ENCODE measurements at regions not wholly inside any gene's neighbourhood (a gene's known extent, or its start where the extent isn't known, plus 50 kb on each side); places are given as distances from the start of the nearest gene placed in this dataset.

- H4K12ac ChIP-seq (ENCODE audit: low read depth, low read length) = no peak overlapping the region
- no peak overlapping the region for H3K27ac ChIP-seq (ENCODE audit: low read depth, low read length)
- no peak overlapping the region for H4K8ac ChIP-seq (ENCODE audit: low read depth, low read length)
- H4K91ac ChIP-seq (ENCODE audit: low read depth, low read length) = no peak overlapping the region
- H3K4me3 ChIP-seq (ENCODE audit: low read depth, low read length) = no peak overlapping the region
- no peak overlapping the region for H2BK12ac ChIP-seq (ENCODE audit: low read length)
- H2AFZ ChIP-seq (ENCODE audit: insufficient read depth, low read length, poor library complexity) = no peak overlapping the region
- H3K18ac ChIP-seq (ENCODE audit: low read length) = no peak overlapping the region
- H2BK5ac ChIP-seq (ENCODE audit: low read depth, low read length, poor library complexity) = no peak overlapping the region
- H3K4me1 ChIP-seq (ENCODE audit: control insufficient read depth in 1 of 2, insufficient read depth in 2 of 2, low read length in 2 of 2) = peaks cover 11 to 12% of the 10 kb centered on the region in 2 experiments
- H3K14ac ChIP-seq (ENCODE audit: low read length) = no peak overlapping the region
- peaks cover 2% of the 10 kb centered on the region for H3K9me3 ChIP-seq (ENCODE audit: insufficient read depth, low read depth, low read length)
- no CpG with 5 or more reads among the region's 4 CpGs for WGBS (ENCODE audit: extremely low coverage, insufficient coverage, insufficient read length)
- H3K27me3 ChIP-seq (ENCODE audit: insufficient read depth, low read length) = no peaks in the 10 kb centered on the region
- no peak overlapping the region for H2AK5ac ChIP-seq (ENCODE audit: low read length)
- no peak overlapping the region for H3K4ac ChIP-seq (ENCODE audit: low read depth, low read length)
- H3K36me3 ChIP-seq (ENCODE audit: control insufficient read depth in 1 of 2, insufficient read depth in 2 of 2, low read length in 2 of 2) = no peaks in the 10 kb centered on the region
- H3K9ac ChIP-seq (ENCODE audit: low read length) = no peak overlapping the region
- H3K4me2 ChIP-seq (ENCODE audit: low read length) = no peak overlapping the region
- no peak overlapping the region for H3K23ac ChIP-seq (ENCODE audit: low read length)
- no peak for DNase-seq
- H2BK120ac ChIP-seq (ENCODE audit: insufficient read depth, low read length, poor library complexity) = no peak overlapping the region
- no peaks in the 10 kb centered on the region for H3K79me2 ChIP-seq (ENCODE audit: control insufficient read depth, insufficient read depth, low read length, poor library complexity)
- H3K79me1 ChIP-seq (ENCODE audit: low read length) = peaks cover 6% of the 10 kb centered on the region
These were observed 248.0 kb downstream of the CDC5L start for GRCh38 chr6:44635486-44635885.

- Histone ChIP-seq H3K14ac (ENCODE audit: low read length) (no peak overlapping the region), H3K4me3 (ENCODE audit: low read depth, low read length) (no peak overlapping the region), H2BK5ac (ENCODE audit: low read depth, low read length, poor library complexity) (no peak overlapping the region), H3K36me3 (ENCODE audit: control insufficient read depth in 1 of 2, insufficient read depth in 2 of 2, low read length in 2 of 2) (no peaks in the 10 kb centered on the region), H2BK120ac (ENCODE audit: insufficient read depth, low read length, poor library complexity) (no peak overlapping the region), H4K8ac (ENCODE audit: low read depth, low read length) (no peak overlapping the region), H3K18ac (ENCODE audit: low read length) (no peak overlapping the region), H3K27me3 (ENCODE audit: insufficient read depth, low read length) (no peaks in the 10 kb centered on the region), H2AK5ac (ENCODE audit: low read length) (peak overlapping the region; percentile 26), H3K9ac (ENCODE audit: low read length) (no peak overlapping the region), H3K79me1 (ENCODE audit: low read length) (peaks cover 3% of the 10 kb centered on the region), H4K12ac (ENCODE audit: low read depth, low read length) (no peak overlapping the region), H3K4me2 (ENCODE audit: low read length) (no peak overlapping the region), H3K4me1 (ENCODE audit: control insufficient read depth in 1 of 2, insufficient read depth in 2 of 2, low read length in 2 of 2) (no peaks in the 10 kb centered on the region), H3K27ac (ENCODE audit: low read depth, low read length) (no peak overlapping the region), H3K23ac (ENCODE audit: low read length) (no peak overlapping the region), H3K9me3 (ENCODE audit: insufficient read depth, low read depth, low read length) (no peaks in the 10 kb centered on the region), H2AFZ (ENCODE audit: insufficient read depth, low read length, poor library complexity) (no peak overlapping the region), H3K79me2 (ENCODE audit: control insufficient read depth, insufficient read depth, low read length, poor library complexity) (no peaks in the 10 kb centered on the region), H3K4ac (ENCODE audit: low read depth, low read length) (no peak overlapping the region), H4K91ac (ENCODE audit: low read depth, low read length) (no peak overlapping the region), H2BK12ac (ENCODE audit: low read length) (peak overlapping the region; percentile 11)
- no peak for DNase-seq
- WGBS (ENCODE audit: extremely low coverage, insufficient coverage, insufficient read length) = no CpG with 5 or more reads among the region's 14 CpGs
These were observed 249.2 kb downstream of the CDC5L start for GRCh38 chr6:44636561-44637248.

- Histone ChIP-seq H3K4me3 (ENCODE audit: low read depth, low read length) (no peak overlapping the region), H3K36me3 (ENCODE audit: control insufficient read depth in 1 of 2, insufficient read depth in 2 of 2, low read length in 2 of 2) (no peaks in the 10 kb centered on the region), H2AFZ (ENCODE audit: insufficient read depth, low read length, poor library complexity) (no peak overlapping the region), H2BK5ac (ENCODE audit: low read depth, low read length, poor library complexity) (peak overlapping the region; percentile 27), H3K4ac (ENCODE audit: low read depth, low read length) (no peak overlapping the region), H3K27ac (ENCODE audit: low read depth, low read length) (peak overlapping the region; percentile 15), H3K4me2 (ENCODE audit: low read length) (no peak overlapping the region), H3K9ac (ENCODE audit: low read length) (no peak overlapping the region), H3K18ac (ENCODE audit: low read length) (no peak overlapping the region), H3K14ac (ENCODE audit: low read length) (no peak overlapping the region), H2AK5ac (ENCODE audit: low read length) (no peak overlapping the region), H3K79me2 (ENCODE audit: control insufficient read depth, insufficient read depth, low read length, poor library complexity) (no peaks in the 10 kb centered on the region), H3K9me3 (ENCODE audit: insufficient read depth, low read depth, low read length) (no peaks in the 10 kb centered on the region), H3K27me3 (ENCODE audit: insufficient read depth, low read length) (no peaks in the 10 kb centered on the region), H4K8ac (ENCODE audit: low read depth, low read length) (no peak overlapping the region), H2BK120ac (ENCODE audit: insufficient read depth, low read length, poor library complexity) (no peak overlapping the region), H2BK12ac (ENCODE audit: low read length) (peak overlapping the region; percentile 37), H4K12ac (ENCODE audit: low read depth, low read length) (no peak overlapping the region), H3K79me1 (ENCODE audit: low read length) (peaks cover 2% of the 10 kb centered on the region), H4K91ac (ENCODE audit: low read depth, low read length) (no peak overlapping the region), H3K4me1 (ENCODE audit: control insufficient read depth in 1 of 2, insufficient read depth in 2 of 2, low read length in 2 of 2) (peaks cover 6 to 9% of the 10 kb centered on the region in 2 experiments), H3K23ac (ENCODE audit: low read length) (no peak overlapping the region)
- WGBS (ENCODE audit: extremely low coverage, insufficient coverage, insufficient read length) = no CpG with 5 or more reads among the region's 10 CpGs
- DNase-seq = no peak
These were observed 254.0 kb downstream of the CDC5L start for GRCh38 chr6:44641344-44642031.

GRCh38 chr6:44642349-44642748, 254.8 kb downstream of the CDC5L start:
- H3K9me3 ChIP-seq (ENCODE audit: insufficient read depth, low read depth, low read length) = no peaks in the 10 kb centered on the region
- H4K8ac ChIP-seq (ENCODE audit: low read depth, low read length) = no peak overlapping the region
- H3K4me2 ChIP-seq (ENCODE audit: low read length) = no peak overlapping the region
- no peak overlapping the region for H3K4me3 ChIP-seq (ENCODE audit: low read depth, low read length)
- no peak overlapping the region for H3K27ac ChIP-seq (ENCODE audit: low read depth, low read length)
- no peaks in the 10 kb centered on the region for H3K27me3 ChIP-seq (ENCODE audit: insufficient read depth, low read length)
- H3K23ac ChIP-seq (ENCODE audit: low read length) = no peak overlapping the region
- H2AFZ ChIP-seq (ENCODE audit: insufficient read depth, low read length, poor library complexity) = no peak overlapping the region
- H2BK120ac ChIP-seq (ENCODE audit: insufficient read depth, low read length, poor library complexity) = no peak overlapping the region
- peaks cover 2% of the 10 kb centered on the region for H3K79me1 ChIP-seq (ENCODE audit: low read length)
- no peak for DNase-seq
- no peak overlapping the region for H2AK5ac ChIP-seq (ENCODE audit: low read length)
- no peak overlapping the region for H2BK12ac ChIP-seq (ENCODE audit: low read length)
- H3K18ac ChIP-seq (ENCODE audit: low read length) = no peak overlapping the region
- no peak overlapping the region for H3K14ac ChIP-seq (ENCODE audit: low read length)
- no peak overlapping the region for H3K4ac ChIP-seq (ENCODE audit: low read depth, low read length)
- no CpG with 5 or more reads among the region's 1 CpG for WGBS (ENCODE audit: extremely low coverage, insufficient coverage, insufficient read length)
- H3K4me1 ChIP-seq (ENCODE audit: control insufficient read depth in 1 of 2, insufficient read depth in 2 of 2, low read length in 2 of 2) = peaks cover 6 to 9% of the 10 kb centered on the region in 2 experiments
- H3K9ac ChIP-seq (ENCODE audit: low read length) = no peak overlapping the region
- no peaks in the 10 kb centered on the region for H3K79me2 ChIP-seq (ENCODE audit: control insufficient read depth, insufficient read depth, low read length, poor library complexity)
- H4K91ac ChIP-seq (ENCODE audit: low read depth, low read length) = no peak overlapping the region
- no peaks in the 10 kb centered on the region for H3K36me3 ChIP-seq (ENCODE audit: control insufficient read depth in 1 of 2, insufficient read depth in 2 of 2, low read length in 2 of 2)
- no peak overlapping the region for H4K12ac ChIP-seq (ENCODE audit: low read depth, low read length)
- no peak overlapping the region for H2BK5ac ChIP-seq (ENCODE audit: low read depth, low read length, poor library complexity)

Measured in trophoblast cell (in vitro differentiated cells and primary cell).